ENCODE measurements at regions not wholly inside any gene's neighbourhood (a gene's known extent, or its start where the extent isn't known, plus 50 kb on each side); places are given as distances from the start of the nearest gene placed in this dataset.

- TF ChIP-seq, protein P1, sequence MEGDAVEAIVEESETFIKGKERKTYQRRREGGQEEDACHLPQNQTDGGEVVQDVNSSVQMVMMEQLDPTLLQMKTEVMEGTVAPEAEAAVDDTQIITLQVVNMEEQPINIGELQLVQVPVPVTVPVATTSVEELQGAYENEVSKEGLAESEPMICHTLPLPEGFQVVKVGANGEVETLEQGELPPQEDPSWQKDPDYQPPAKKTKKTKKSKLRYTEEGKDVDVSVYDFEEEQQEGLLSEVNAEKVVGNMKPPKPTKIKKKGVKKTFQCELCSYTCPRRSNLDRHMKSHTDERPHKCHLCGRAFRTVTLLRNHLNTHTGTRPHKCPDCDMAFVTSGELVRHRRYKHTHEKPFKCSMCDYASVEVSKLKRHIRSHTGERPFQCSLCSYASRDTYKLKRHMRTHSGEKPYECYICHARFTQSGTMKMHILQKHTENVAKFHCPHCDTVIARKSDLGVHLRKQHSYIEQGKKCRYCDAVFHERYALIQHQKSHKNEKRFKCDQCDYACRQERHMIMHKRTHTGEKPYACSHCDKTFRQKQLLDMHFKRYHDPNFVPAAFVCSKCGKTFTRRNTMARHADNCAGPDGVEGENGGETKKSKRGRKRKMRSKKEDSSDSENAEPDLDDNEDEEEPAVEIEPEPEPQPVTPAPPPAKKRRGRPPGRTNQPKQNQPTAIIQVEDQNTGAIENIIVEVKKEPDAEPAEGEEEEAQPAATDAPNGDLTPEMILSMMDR (IDR thresholded peaks at IDR 0.05; ENCODE audit: insufficient read depth, low read length), result no peak
- TF ChIP-seq, protein P2, sequence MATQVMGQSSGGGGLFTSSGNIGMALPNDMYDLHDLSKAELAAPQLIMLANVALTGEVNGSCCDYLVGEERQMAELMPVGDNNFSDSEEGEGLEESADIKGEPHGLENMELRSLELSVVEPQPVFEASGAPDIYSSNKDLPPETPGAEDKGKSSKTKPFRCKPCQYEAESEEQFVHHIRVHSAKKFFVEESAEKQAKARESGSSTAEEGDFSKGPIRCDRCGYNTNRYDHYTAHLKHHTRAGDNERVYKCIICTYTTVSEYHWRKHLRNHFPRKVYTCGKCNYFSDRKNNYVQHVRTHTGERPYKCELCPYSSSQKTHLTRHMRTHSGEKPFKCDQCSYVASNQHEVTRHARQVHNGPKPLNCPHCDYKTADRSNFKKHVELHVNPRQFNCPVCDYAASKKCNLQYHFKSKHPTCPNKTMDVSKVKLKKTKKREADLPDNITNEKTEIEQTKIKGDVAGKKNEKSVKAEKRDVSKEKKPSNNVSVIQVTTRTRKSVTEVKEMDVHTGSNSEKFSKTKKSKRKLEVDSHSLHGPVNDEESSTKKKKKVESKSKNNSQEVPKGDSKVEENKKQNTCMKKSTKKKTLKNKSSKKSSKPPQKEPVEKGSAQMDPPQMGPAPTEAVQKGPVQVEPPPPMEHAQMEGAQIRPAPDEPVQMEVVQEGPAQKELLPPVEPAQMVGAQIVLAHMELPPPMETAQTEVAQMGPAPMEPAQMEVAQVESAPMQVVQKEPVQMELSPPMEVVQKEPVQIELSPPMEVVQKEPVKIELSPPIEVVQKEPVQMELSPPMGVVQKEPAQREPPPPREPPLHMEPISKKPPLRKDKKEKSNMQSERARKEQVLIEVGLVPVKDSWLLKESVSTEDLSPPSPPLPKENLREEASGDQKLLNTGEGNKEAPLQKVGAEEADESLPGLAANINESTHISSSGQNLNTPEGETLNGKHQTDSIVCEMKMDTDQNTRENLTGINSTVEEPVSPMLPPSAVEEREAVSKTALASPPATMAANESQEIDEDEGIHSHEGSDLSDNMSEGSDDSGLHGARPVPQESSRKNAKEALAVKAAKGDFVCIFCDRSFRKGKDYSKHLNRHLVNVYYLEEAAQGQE (IDR thresholded peaks at IDR 0.05; ENCODE audit: insufficient replicate concordance, low read depth), result no peak
Observed at GRCh38 chr7:110311556-110311955, 779.4 kb upstream of the LRRN3 start.

All from HL-60 (cell line).